ENCODE measurements at regions not wholly inside any gene's neighbourhood (a gene's known extent, or its start where the extent isn't known, plus 50 kb on each side); places are given as distances from the start of the nearest gene placed in this dataset.

DNA sequence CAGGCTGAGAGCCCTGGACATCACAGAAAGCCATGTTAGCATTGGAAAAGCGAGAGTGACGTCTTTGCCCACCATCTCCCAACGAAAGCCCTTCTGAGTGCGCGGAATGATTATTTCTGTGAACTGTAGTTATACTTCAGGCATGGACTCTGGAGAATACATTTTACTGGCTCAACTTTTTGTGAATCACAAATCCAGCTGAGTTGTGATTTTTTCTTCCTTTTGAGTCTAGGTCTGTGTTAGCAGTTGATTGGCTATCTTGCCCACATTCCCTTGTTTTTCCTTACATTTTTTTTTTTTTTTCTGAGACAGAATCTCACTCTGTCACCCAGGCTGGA, 183.1 kb downstream of the INO80D start:
- TF ChIP-seq POLR2AphosphoS5 (IDR thresholded peaks at IDR 0.05) = no peak
- TF ChIP-seq, protein P1, sequence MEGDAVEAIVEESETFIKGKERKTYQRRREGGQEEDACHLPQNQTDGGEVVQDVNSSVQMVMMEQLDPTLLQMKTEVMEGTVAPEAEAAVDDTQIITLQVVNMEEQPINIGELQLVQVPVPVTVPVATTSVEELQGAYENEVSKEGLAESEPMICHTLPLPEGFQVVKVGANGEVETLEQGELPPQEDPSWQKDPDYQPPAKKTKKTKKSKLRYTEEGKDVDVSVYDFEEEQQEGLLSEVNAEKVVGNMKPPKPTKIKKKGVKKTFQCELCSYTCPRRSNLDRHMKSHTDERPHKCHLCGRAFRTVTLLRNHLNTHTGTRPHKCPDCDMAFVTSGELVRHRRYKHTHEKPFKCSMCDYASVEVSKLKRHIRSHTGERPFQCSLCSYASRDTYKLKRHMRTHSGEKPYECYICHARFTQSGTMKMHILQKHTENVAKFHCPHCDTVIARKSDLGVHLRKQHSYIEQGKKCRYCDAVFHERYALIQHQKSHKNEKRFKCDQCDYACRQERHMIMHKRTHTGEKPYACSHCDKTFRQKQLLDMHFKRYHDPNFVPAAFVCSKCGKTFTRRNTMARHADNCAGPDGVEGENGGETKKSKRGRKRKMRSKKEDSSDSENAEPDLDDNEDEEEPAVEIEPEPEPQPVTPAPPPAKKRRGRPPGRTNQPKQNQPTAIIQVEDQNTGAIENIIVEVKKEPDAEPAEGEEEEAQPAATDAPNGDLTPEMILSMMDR (IDR thresholded peaks at IDR 0.05) = no peak
- no peak for TF ChIP-seq EP300 (IDR thresholded peaks at IDR 0.05)
- TF ChIP-seq POLR2A (IDR thresholded peaks at IDR 0.05) = no peak
